HG03103 (cell line): ENCODE measurements at regions not wholly inside any gene's neighbourhood (a gene's known extent, or its start where the extent isn't known, plus 50 kb on each side); places are given as distances from the start of the nearest gene placed in this dataset.
"Not testable (repeated sequence)": the region's sequence is repeated elsewhere in the genome, so short reads cannot be mapped to it uniquely, and the experiment has no call there.

ENCODE experiments used
- ATAC-seq: cut with Tn5 transposase; IDR thresholded peaks from one replicate; pipeline ENCODE4 v1.9.1; 2021; ENCODE audit warnings: low read depth; ENCODE audit not compliant: unreplicated experiment

DNA sequence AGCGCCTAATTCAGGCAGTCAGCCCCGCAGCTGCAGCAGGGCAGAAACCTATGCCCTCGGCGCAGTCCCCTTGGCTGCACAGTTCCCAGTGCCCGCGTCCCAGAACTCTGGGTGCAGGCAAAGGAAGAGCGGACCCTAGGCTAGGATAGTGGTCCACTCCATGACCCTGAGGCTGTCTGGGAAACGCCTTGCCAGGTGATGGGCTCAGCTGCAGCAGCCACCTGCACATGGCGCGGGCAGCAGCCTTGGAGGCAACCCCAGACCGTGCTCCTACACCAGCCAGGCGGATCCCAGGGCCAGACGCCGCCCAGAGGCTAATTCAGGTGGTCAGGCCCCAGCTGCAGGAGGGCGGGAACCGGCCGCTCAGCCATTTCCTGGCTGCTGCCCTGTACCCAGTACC lies 83.0 kb downstream of the POTEC start:
- not testable (repeated sequence) for ATAC-seq

GRCh38 chr18:14459826-14460225 lies 83.6 kb downstream of the POTEC start:
- not testable (repeated sequence) for ATAC-seq

DNA sequence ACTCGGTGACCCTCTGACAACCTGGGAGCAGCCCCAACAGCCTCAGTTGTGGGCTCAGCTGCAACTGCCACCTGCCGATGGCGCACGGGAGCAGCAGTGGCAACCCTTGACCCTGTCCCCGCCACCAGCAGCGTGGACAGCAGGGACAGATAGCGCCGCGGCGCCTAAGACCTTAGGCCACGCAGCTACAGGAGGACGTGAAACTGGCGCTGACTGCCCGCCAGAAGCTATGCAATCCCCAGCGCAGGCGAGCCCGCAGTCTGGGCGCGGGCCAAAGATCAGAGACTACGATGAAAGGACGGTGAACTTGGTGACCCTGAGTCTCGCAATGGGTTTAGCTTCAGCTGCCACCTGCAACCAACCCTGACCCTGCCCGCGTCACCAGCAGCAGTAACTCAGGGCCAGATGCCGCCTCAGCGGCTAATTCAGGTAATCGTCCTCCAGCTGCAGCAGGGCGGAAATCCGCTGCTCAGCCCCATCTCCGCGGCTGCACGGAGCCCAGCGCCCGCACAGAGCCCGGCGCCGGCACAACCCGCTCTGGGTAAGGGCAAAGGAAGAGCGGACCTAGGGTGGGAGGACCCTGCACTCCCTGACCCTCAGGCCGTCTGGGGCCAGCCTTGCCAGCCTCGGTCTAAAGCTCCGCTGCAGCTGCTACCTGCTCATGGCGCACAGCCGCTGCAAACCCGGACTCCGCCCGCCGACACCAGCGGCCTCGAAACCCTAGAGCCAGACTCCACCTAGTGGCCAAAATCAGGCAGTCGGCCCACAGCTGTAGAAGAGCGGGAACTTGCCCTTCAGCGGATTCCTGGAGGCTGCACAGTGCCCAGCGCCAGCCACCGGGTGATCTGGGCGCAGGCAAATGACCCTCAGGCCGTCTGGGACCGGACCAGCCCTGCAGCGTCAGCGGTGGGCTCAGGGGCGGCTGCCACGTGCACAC lies 85.1 kb downstream of the POTEC start:
- ATAC-seq: not testable (repeated sequence)

DNA sequence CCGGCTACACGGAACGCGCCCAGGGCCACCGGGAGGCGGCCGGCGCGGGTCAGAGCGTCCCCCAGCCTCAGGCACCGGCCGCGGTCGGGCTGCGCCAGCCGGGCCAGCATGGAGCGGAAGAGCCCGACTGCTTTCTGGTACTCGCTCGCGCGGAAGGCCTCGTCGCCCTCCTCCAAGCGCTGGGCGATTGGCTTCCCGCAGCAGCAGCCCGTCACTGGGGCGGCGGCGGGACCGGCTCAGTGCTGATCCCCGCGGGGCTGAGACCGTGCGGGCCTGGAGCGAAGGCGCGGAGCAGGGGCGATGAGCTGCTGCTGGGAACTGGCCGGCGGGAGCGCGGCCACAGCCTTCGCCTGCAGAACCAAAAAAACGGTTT lies 92.8 kb downstream of the POTEC start:
- not testable (repeated sequence) for ATAC-seq

GRCh38 chr18:14449995-14450636 lies 93.3 kb downstream of the POTEC start:
- ATAC-seq: not testable (repeated sequence)

DNA sequence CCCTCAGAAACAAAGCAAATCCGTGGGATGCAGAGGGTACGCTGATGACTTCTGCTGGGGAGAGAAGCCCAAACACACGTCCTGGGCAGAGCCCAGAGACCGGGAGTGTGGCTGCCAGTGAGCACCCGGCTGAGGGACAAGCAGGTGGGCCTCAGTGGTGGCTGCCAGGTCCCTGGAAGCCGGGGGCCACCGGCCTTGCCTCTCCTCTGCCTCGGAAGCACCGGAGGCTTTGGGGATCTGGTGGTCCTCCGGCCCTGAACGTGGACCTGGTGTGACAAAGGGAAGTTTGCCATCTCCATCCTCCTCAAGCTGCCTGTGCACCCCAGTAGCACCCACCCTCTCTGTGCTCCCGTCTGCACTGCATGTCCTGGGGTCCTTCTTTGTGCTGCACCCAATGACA lies 94.3 kb downstream of the POTEC start:
- not testable (repeated sequence) for ATAC-seq

DNA sequence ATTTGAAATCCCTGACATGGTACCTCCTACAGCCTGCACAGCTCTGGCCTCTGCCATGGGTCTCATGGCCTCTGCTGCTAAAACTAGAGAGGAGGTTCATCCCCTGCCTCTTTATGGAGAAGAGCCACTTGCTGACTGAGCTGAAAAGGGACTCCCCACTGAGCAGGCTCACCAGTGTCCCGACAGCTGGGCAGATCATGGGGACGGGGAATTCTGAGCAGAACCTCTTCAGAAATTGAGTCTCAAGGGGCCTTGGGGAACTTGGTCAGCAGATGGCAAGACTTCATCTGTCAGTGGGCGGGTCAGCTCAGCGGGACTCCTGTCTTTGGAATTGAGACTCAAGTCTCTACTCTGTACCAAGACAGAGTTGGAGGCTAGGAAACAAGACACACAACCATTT lies 95.7 kb downstream of the POTEC start:
- ATAC-seq: not testable (repeated sequence)

GRCh38 chr18:14435460-14435859 lies 107.9 kb downstream of the POTEC start:
- ATAC-seq: not testable (repeated sequence)

DNA sequence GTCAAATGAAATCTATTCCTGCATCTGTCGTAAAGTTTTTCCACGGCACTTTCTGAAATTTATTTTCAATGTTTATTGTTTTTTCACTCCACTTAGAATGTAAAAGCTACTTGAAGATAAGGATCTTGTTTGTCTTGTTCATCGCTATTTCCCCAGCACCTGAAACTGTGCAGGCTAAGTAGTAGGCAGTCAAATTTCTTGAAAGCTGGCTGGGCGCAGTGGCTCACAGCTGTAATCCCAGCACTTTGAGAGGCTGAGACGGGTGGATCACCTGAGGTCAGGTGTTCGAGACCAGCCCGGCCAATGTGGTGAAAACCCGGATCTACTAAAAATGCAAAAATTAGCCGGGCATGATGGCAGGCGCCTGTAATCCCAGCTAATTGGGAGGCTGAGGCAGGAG lies 111.0 kb downstream of the POTEC start:
- ATAC-seq: not testable (repeated sequence)

DNA sequence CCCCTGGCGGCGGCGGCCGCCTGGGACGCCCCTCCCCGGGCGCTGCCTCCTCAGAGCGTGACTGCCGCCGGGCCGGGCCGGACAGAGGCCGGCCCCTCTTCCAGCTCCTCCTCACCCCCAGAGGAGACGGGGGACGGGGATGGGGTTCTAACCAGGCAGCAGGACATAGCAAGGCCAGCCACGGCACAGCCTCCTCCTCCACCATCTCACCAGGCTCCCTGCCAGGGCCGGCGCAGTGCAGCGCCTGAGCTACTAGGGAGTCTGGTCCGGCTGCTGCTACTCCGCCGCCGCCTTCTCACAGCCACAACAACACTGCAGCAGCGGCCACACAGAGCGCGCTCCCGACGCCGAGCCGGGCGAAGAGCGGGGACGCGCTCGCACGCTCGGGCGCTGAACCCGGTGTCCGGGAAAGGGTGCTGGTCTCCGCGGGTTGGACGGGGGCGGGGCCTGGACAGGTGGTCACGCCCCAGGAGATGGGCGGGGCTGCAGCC lies 112.3 kb downstream of the POTEC start:
- ATAC-seq: not testable (repeated sequence)

GRCh38 chr18:14415806-14416205 lies 127.6 kb downstream of the POTEC start:
- not testable (repeated sequence) for ATAC-seq

DNA sequence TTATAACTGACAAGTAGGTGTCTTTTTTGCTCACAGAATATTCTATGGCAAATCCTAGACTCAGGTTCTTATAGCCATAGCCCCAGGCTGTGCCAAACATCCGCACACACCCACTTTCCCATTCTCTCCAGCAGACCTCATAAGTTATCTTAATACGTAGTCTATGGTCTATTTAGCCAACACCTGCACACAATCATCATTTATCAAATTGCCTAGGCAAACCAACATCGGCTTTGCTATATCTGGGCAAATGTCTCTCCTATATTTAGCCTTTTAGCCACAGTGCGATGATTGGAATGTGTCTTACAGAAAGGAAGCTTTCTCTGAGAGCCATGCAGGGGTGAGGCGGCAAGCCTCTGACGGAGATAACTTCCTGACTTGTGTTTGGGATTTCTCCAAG lies 128.0 kb downstream of the POTEC start:
- ATAC-seq: not testable (repeated sequence)

- ATAC-seq: not testable (repeated sequence)
These were observed 147.9 kb downstream of the POTEC start for GRCh38 chr18:14395533-14395932.

DNA sequence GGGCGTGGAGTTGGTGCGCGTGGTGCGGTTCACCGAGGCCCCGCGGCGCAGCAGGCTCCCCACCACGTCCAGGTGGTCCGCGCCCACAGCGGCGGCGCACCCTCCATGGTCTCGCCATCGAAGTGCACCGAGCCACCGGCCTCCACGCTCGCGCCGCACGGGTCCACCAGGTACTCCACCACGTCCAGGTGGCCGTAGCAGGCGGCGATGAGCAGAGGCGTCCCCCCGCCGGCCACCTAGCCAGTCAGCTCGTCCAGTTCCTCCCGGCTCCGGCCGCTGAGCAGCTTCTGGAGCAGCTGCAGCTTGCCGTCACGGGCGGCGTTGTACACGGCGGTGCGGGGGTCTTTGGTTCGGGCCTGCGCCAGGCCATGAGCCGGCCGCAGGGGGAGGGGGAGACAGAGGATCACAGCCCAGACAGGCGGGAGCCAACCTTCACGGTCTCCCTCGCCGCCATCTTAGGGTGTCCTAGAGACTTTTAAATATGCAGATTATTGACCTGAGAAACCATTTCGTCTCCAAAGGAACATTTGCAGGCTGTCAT lies 149.8 kb downstream of the POTEC start:
- ATAC-seq: not testable (repeated sequence)

DNA sequence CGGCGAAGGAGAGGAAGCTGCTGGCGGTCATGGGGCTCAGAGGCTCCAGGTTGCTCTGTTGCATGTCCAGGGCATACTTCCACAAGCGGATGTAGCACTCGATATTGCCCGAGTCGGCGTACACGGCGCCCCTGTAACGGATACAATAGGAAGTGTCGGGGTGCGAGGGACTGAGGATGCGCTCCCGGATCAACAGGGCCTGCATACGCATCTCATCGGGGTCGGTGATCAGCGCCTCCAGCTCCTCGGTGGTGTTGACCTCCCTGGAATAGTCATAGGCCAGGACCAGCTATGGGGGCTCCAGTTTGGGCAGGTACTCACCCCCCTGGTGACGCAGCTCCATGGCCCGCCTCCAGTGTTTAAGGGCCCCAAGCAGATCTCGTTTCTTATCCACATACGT lies 150.8 kb downstream of the POTEC start:
- ATAC-seq: not testable (repeated sequence)

- not testable (repeated sequence) for ATAC-seq
These were observed 158.4 kb downstream of the POTEC start for GRCh38 chr18:14384961-14385360.

- not testable (repeated sequence) for ATAC-seq
These were observed 160.7 kb downstream of the POTEC start for GRCh38 chr18:14382666-14383065.

DNA sequence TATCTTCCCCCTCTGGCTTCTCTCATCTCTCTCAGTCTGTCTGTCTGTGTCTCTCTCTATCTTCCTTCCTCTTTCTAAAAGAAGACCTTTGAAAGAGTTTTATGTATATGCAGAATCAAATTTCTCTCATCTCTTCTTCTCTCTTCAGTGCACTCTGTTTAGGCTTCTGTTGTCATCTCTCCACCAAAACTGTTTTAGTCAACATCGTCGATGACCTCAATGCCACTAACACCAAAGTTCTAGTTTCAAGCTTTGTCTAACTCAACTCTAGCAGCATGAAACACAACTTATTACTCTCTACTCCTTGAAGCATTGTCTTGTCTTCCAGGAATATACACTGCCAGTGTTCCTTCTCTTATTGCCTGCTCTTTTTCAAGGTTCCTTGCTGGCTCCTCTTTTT lies 163.9 kb downstream of the POTEC start:
- not testable (repeated sequence) for ATAC-seq

DNA sequence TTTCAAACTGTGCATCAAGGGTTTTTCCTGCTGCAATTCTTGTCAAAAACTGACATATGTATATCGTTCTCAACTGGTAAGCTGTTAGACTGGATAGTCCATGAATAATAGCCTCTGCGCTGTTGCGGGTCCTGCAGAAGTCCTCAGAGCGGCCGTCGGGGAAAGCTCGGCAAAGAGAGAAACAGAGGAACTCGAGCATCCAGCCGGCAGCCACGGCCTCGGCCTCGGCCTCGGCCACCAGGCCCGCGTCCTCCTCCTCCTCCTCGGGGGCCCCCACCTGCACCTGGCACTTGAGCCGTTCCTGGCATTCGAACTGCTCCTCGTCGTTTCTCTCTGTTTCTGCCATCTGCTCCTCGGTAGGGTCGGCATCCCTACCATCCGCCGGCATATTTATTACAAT lies 165.0 kb downstream of the POTEC start:
- ATAC-seq: not testable (repeated sequence)

- not testable (repeated sequence) for ATAC-seq
These were observed 182.1 kb downstream of the POTEC start for GRCh38 chr18:14361346-14361745.
